Subcutaneous abdominal adipose tissue (tissue), 5 donors: ENCODE measurements at regions not wholly inside any gene's neighbourhood (a gene's known extent, or its start where the extent isn't known, plus 50 kb on each side); places are given as distances from the start of the nearest gene placed in this dataset.
"Not testable (repeated sequence)": the region's sequence is repeated elsewhere in the genome, so short reads cannot be mapped to it uniquely, and the experiment has no call there.

Experiments
- H3K27ac ChIP-seq: one replicate; pipeline ENCODE4 v1.7.0; 2013; ENCODE audit warnings: low read depth, mild to moderate bottlenecking, inconsistent platforms, low read length, moderate library complexity
- H3K27me3 ChIP-seq, 5 donors: one replicate each; pipeline ENCODE4 v1.7.0; 2013; ENCODE audit warnings: low read length in 5 of 5, inconsistent platforms in 1 of 5; ENCODE audit not compliant: control insufficient read depth in 5 of 5, insufficient read depth in 4 of 5
- H3K36me3 ChIP-seq, 5 donors: one replicate each; pipeline ENCODE4 v1.7.0; 2013; ENCODE audit warnings: low read length in 5 of 5; ENCODE audit not compliant: control insufficient read depth in 5 of 5, insufficient read depth in 5 of 5
- H3K4me1 ChIP-seq, 5 donors: one replicate each; pipeline ENCODE4 v1.7.0; 2013; ENCODE audit warnings: low read length in 5 of 5, mild to moderate bottlenecking in 3 of 5, moderate library complexity in 1 of 5; ENCODE audit not compliant: control insufficient read depth in 5 of 5, insufficient read depth in 5 of 5
- H3K4me3 ChIP-seq, 5 donors: one replicate each; pipeline ENCODE4 v1.7.0; 2013; ENCODE audit warnings: low read length in 5 of 5, low read depth in 1 of 5
- H3K9ac ChIP-seq, 5 donors: one replicate each; pipeline ENCODE4 v1.7.0; 2013; ENCODE audit warnings: low read length in 5 of 5, mild to moderate bottlenecking in 4 of 5, moderate library complexity in 3 of 5
- H3K9me3 ChIP-seq, 5 donors: one replicate each; pipeline ENCODE4 v1.7.0; 2013; ENCODE audit warnings: low read length in 5 of 5; ENCODE audit not compliant: control insufficient read depth in 5 of 5
- donor health status: healthy.
- donor health status: healthy.
- donor health status: healthy.
- donor health status: healthy.
- donor health status: healthy.

DNA sequence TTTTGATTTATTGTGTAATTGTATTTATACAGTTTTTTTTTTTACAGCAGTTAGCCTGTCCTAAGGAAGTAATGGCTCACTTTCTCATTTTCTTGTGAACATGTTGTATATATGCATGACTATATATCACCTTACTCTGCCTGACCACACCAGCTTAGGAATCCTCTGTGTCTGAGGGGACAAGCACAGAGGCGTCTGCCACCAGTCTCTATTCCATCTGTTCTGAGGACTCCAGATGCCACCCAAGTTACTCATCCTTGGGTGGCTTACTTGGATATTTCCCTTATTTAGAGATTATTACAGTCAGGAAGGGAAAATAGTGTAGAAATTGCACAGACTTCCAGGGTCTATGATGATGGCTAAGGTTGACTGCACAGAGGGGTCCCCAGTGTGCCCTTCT, 256.3 kb upstream of the C9orf72 start:
- Histone ChIP-seq H3K4me3 (no peak overlapping the region), H3K4me1 (no peaks in the 10 kb centered on the region), H3K27ac (no peak overlapping the region), H3K36me3 (no peaks in the 10 kb centered on the region), H3K9ac (no peak overlapping the region), H3K27me3 (no peaks in the 10 kb centered on the region), H3K9me3 (no peaks in the 10 kb centered on the region)

DNA sequence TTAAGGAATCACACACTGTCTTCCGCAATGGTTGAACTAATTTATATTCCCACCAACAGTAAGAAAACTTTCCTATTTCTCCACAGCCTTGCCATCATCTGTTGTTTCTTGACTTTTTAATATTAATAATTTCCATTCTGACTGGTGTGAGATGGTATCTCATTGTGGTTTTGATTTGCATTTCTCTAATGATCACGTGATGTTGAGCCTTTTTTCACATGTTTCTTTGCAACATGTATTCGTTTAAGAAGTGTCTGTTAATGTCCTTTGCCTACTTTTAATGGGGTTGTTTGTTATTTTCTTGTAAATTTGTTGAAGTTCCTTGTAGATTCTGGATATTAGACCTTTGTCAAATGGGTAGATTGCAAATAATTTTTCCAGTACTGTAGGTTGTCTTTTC, 258.8 kb upstream of the C9orf72 start:
- H3K9ac ChIP-seq, H3K27me3 ChIP-seq, H3K4me1 ChIP-seq, H3K36me3 ChIP-seq, H3K4me3 ChIP-seq, H3K27ac ChIP-seq, H3K9me3 ChIP-seq: not testable (repeated sequence)

DNA sequence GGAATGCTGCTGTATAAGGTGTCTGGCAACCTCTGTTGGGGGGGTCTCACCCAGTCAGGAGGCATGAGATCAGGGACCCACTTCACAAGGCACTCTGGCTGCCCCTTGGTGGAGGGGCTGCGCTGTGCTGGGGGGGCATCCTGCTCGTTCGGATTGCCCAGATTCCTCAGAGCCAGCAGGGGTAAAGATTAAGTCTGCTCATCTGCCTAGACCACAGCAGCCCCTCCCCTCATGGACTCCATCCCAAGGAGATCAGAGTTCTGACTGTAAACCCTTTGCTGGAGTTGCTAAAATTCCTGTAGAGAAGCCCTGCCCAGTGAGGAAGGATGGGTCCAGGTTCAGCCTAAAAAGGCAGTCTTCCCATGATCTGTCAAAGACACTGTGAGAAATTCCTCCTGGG, 262.0 kb upstream of the C9orf72 start:
- H3K9ac ChIP-seq: no peak overlapping the region
- no peak overlapping the region for H3K4me3 ChIP-seq
- H3K36me3 ChIP-seq: no peaks in the 10 kb centered on the region
- no peaks in the 10 kb centered on the region for H3K4me1 ChIP-seq
- H3K9me3 ChIP-seq: no peaks in the 10 kb centered on the region
- peaks cover 0 to 4% (median 0%) of the 10 kb centered on the region in 5 donors for H3K27me3 ChIP-seq
- no peak overlapping the region for H3K27ac ChIP-seq

DNA sequence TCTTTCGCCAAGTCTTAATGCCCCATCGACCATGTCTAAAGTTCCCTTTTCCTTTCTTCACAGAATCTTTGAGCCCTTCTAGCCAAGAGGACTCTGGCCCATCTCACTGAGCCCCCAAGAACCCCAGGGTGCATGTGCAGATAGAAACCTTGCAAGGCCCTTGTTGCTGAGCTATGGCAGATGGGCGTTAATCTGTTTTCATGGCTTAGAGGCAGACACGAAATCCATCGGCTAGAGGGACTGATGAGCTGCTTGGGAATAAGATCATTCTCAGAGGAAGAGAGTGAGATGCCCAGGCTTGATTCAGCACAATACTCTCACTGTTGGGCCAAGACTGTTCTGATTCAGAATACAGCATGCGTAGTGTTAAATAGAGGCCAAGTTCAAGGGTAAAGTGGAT, 262.5 kb upstream of the C9orf72 start:
- Histone ChIP-seq H3K27me3 (peaks cover 0 to 4% (median 0%) of the 10 kb centered on the region in 5 donors), H3K27ac (no peak overlapping the region), H3K4me3 (no peak overlapping the region), H3K36me3 (no peaks in the 10 kb centered on the region), H3K9me3 (no peaks in the 10 kb centered on the region), H3K9ac (no peak overlapping the region), H3K4me1 (no peaks in the 10 kb centered on the region)

DNA sequence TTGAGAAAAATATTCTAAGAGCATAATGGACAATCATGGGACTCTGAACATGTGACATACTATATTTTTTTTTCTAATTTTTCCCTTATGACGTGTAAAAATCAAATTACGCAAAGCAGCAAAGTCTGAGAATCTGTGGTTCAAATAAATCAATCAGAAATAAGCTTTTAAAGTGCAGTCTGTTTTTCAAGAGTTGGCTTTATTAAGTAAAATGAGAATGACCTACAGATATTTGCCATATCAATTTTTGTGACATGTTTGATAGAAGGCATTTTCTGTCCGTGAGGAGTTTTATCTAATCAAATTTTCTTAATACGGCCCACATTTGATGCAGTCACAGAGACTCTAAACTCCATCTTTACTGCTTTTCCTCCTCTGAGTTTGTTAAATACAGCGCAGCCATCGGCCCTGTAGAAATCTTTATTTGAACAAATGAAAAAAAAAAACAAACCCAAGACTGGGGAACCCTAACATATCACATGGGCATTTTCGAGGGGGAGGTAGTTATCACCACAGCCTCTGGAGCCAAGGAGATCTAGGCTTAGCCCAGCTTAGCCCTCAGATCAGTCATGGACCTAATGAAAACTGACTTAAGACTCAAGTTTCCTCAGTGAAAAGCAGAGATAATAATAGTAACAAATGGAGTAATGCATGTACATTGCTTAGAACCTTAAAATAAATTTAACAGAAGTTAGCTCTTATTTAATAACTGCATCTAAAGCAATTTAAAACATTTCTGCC, 263.6 kb upstream of the C9orf72 start:
- Histone ChIP-seq H3K9me3 (no peaks in the 10 kb centered on the region), H3K36me3 (no peaks in the 10 kb centered on the region), H3K27ac (no peak overlapping the region), H3K27me3 (peaks cover 0 to 4% (median 0%) of the 10 kb centered on the region in 5 donors), H3K4me3 (no peak overlapping the region), H3K4me1 (no peaks in the 10 kb centered on the region), H3K9ac (no peak overlapping the region)

DNA sequence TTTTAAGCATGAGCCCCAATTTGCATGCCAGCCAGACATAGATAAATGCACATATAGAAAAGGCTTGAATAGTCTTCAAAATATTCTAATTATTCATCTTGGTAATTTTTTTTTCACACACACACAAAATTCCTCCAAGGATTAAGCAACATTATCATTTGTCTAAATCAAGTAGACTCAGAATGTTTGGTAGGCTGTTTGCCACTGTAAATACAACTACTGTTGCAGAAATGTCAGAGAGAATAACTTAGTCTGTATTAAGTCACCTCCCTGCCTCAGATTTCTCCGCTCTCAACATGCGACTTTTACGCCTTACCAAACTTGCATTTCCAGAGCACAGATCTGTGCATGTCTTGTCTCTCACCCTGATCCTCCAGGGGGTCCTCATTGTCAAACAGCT, 265.6 kb upstream of the C9orf72 start:
- Histone ChIP-seq H3K9me3 (no peaks in the 10 kb centered on the region), H3K4me1 (no peaks in the 10 kb centered on the region), H3K27ac (no peak overlapping the region), H3K27me3 (peaks cover 0 to 4% (median 0%) of the 10 kb centered on the region in 5 donors), H3K9ac (no peak overlapping the region), H3K4me3 (no peak overlapping the region), H3K36me3 (no peaks in the 10 kb centered on the region)

DNA sequence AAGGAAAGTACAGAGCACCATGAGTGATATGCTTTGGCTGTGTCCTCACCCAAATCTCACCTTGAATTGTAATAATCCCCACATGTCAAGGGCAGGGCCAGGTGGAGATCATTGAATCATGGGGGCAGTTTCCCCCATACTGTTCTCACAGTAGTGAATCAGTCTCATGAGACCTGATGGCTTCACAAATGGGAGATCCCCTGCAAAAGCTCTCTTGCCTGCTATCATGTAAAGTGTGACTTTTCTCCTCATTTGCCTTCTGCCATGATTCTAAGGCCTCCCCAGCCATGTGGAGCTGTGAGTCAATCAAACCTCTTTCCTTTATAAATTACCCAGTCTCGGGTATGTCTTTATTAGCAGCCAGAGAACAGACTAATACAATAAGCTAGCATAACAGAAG, 266.5 kb upstream of the C9orf72 start:
- H3K9ac ChIP-seq, H3K4me3 ChIP-seq, H3K36me3 ChIP-seq, H3K27ac ChIP-seq, H3K9me3 ChIP-seq, H3K27me3 ChIP-seq, H3K4me1 ChIP-seq: not testable (repeated sequence)

DNA sequence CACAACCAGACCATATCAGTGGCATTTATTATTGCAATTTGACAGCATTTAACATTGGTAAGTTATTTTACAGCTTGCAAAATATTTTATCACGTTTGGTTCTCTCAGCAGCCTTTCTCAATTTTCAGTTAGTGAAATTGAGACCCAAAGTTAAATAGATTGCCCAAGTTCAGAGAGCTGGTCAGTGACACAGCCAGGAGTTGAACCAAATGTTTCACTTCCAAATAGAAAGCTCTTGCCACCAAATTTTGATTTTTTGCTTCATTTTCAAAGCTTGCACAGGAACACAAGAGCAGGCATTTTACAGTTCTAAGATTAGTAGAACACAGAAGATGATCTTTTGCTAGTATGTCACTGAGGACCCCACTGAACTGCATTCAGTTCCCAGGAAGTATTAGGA, 271.5 kb upstream of the C9orf72 start:
- no peaks in the 10 kb centered on the region for H3K9me3 ChIP-seq
- H3K27me3 ChIP-seq: no peaks in the 10 kb centered on the region
- no peaks in the 10 kb centered on the region for H3K4me1 ChIP-seq
- no peak overlapping the region for H3K9ac ChIP-seq
- no peak overlapping the region for H3K4me3 ChIP-seq
- no peak overlapping the region for H3K27ac ChIP-seq
- no peaks in the 10 kb centered on the region for H3K36me3 ChIP-seq

DNA sequence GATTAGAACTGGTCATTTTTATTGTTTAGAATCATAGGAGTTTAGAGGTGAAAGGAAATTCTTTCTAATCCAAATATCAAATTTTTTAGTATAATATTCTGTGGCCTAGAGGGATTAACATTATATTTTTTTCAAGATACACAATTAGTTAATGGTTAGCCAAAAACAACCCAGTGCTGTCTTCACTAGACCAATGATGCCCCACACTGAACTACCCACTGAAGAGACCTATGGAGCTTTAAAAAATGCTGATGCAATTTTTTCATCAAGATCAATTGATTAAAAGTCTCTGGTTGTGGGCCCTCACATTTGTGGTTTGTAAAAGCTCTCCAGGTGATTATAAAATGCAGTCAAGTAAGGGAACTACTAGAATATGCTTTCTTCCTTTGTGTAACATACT, 274.1 kb upstream of the C9orf72 start:
- Histone ChIP-seq H3K4me3 (no peak overlapping the region), H3K27me3 (no peaks in the 10 kb centered on the region)

DNA sequence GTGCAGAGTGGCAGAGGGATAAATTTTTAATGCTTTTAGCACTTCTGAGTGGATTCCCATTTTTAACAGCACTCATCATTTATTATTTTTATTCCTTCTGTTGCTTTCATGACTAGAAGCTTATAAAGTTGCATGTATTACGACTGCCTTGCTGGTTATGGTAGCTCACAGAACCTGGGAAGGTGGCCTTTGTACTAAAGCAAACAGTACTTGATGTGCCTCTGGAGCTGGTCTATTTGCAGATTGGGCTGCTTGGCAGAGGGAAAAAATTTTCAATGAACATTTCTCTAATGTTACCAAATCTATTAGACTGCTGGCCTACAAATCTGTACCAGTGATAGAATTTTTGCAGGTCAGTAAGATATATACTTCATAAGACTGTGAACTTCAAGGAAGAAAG, 274.5 kb upstream of the C9orf72 start:
- H3K27me3 ChIP-seq: no peaks in the 10 kb centered on the region
- H3K36me3 ChIP-seq: no peaks in the 10 kb centered on the region
- no peak overlapping the region for H3K4me3 ChIP-seq
- H3K9ac ChIP-seq: no peak overlapping the region
- no peak overlapping the region for H3K27ac ChIP-seq
- H3K9me3 ChIP-seq: no peaks in the 10 kb centered on the region
- H3K4me1 ChIP-seq: no peaks in the 10 kb centered on the region

More for the DNA sequence above, 274.1 kb upstream of the C9orf72 start:
- Histone ChIP-seq H3K9ac (no peak overlapping the region), H3K4me1 (no peaks in the 10 kb centered on the region), H3K36me3 (no peaks in the 10 kb centered on the region), H3K9me3 (no peaks in the 10 kb centered on the region), H3K27ac (no peak overlapping the region)

DNA sequence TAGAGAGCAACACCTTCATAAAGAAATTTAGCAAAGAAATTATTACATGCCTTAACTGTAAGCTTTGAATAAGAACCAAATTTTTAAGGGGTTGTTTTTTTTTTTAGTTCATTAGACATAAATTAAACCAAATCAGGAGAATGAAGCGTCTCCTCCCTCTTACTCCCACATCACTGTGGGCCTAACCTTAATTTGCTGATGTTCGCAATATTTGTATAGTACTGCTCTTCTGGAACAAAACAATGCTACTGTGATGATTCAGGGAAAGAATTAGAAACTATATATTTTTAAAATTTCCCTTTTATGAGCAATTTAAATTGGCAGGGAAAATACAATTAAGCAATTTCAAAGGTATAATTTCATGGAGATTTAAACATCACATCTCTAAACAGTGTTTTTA, 275.0 kb upstream of the C9orf72 start:
- H3K4me3 ChIP-seq: no peak overlapping the region
- no peaks in the 10 kb centered on the region for H3K27me3 ChIP-seq
- no peak overlapping the region for H3K27ac ChIP-seq
- no peaks in the 10 kb centered on the region for H3K9me3 ChIP-seq
- no peaks in the 10 kb centered on the region for H3K36me3 ChIP-seq
- H3K4me1 ChIP-seq: no peaks in the 10 kb centered on the region
- no peak overlapping the region for H3K9ac ChIP-seq
